ENCODE measurements at regions not wholly inside any gene's neighbourhood (a gene's known extent, or its start where the extent isn't known, plus 50 kb on each side); places are given as distances from the start of the nearest gene placed in this dataset.

- no peak overlapping the region for H3K4me2 ChIP-seq (ENCODE audit: extremely low read depth, insufficient read depth, low read length)
- DNase-seq (ENCODE audit: low read depth in 2 of 2): no peak
- no peak overlapping the region for H3K27ac ChIP-seq (ENCODE audit: insufficient read depth, low read length)
- no peaks in the 10 kb centered on the region for H3K4me1 ChIP-seq (ENCODE audit: control insufficient read depth, extremely low read depth, insufficient read depth, low read length)
- TF ChIP-seq EZH2 (IDR thresholded peaks at IDR 0.05; ENCODE audit: low read length, missing control alignments) (no peak), CTCF (conservative IDR thresholded peaks at IDR 0.05 in 1 of 2, IDR thresholded peaks at IDR 0.05 in 1 of 2; ENCODE audit: low read depth in 1 of 2, low read length in 2 of 2) (no peak)
- no peak overlapping the region for H3K9ac ChIP-seq (ENCODE audit: insufficient read depth, low read length)
- H3K79me2 ChIP-seq (ENCODE audit: control insufficient read depth, insufficient read depth, low read length): peaks cover 6% of the 10 kb centered on the region
- H3K4me3 ChIP-seq (replicated peaks in 1 of 4; ENCODE audit: control extremely low read depth in 1 of 4, insufficient read depth in 1 of 4, low read depth in 3 of 4, low read length in 4 of 4): no peak overlapping the region
- H3K27me3 ChIP-seq (ENCODE audit: control insufficient read depth, insufficient read depth, low read length): no peaks in the 10 kb centered on the region
- no peak overlapping the region for H2AFZ ChIP-seq (ENCODE audit: low read length)
- no peaks in the 10 kb centered on the region for H4K20me1 ChIP-seq (ENCODE audit: control insufficient read depth, extremely low read depth, insufficient read depth, low read length)
- no peaks in the 10 kb centered on the region for H3K36me3 ChIP-seq (ENCODE audit: control insufficient read depth, insufficient read depth, low read length)
- no peaks in the 10 kb centered on the region for H3K9me3 ChIP-seq (ENCODE audit: control insufficient read depth, insufficient read depth, low read depth, low read length)
Measured at GRCh38 chr4:217891-218290, 87.4 kb downstream of the ZNF732 start.

DNA sequence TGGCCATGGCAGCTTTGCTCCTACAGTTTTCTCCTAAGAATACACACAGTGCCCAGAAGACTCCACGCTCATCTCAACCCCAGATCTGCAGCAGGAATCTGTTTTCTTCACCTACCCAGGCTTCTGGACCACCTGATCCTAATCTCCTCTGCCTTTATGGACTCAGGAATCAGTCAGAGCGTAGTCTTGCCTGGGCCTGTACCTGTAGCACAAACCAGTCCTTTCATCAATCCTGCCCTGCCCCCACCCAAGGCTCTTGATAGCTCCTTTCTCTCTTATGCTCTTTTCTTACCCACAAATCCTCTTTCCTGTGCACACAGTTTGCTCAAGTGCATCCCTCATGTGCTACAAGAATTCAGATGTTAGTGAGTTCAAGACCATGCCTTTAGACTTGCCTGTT, 89.7 kb downstream of the ZNF718 start:
- no peak for DNase-seq (ENCODE audit: low read depth in 2 of 2)
- Histone ChIP-seq H3K27me3 (ENCODE audit: control insufficient read depth, insufficient read depth, low read length) (no peaks in the 10 kb centered on the region), H3K9me3 (ENCODE audit: control insufficient read depth, insufficient read depth, low read depth, low read length) (no peaks in the 10 kb centered on the region), H3K4me2 (ENCODE audit: extremely low read depth, insufficient read depth, low read length) (peak overlapping the region; percentile 88), H3K79me2 (ENCODE audit: control insufficient read depth, insufficient read depth, low read length) (peaks cover 6% of the 10 kb centered on the region), H3K4me1 (ENCODE audit: control insufficient read depth, extremely low read depth, insufficient read depth, low read length) (no peaks in the 10 kb centered on the region), H3K36me3 (ENCODE audit: control insufficient read depth, insufficient read depth, low read length) (no peaks in the 10 kb centered on the region), H3K4me3 (replicated peaks in 1 of 4; ENCODE audit: control extremely low read depth in 1 of 4, insufficient read depth in 1 of 4, low read depth in 3 of 4, low read length in 4 of 4) (peak overlapping the region in 1 of 4 experiments; percentile 70), H4K20me1 (ENCODE audit: control insufficient read depth, extremely low read depth, insufficient read depth, low read length) (no peaks in the 10 kb centered on the region), H3K9ac (ENCODE audit: insufficient read depth, low read length) (no peak overlapping the region), H2AFZ (ENCODE audit: low read length) (no peak overlapping the region), H3K27ac (ENCODE audit: insufficient read depth, low read length) (no peak overlapping the region)
- TF ChIP-seq EZH2 (IDR thresholded peaks at IDR 0.05; ENCODE audit: low read length, missing control alignments) (no peak), CTCF (conservative IDR thresholded peaks at IDR 0.05 in 1 of 2, IDR thresholded peaks at IDR 0.05 in 1 of 2; ENCODE audit: low read depth in 1 of 2, low read length in 2 of 2) (no peak)

Data from fibroblast of lung (primary cell).